A549 (cell line): ENCODE measurements at regions not wholly inside any gene's neighbourhood (a gene's known extent, or its start where the extent isn't known, plus 50 kb on each side); places are given as distances from the start of the nearest gene placed in this dataset.

Experiments
- BHLHE40 ChIP-seq: IDR thresholded peaks from 2 replicates; pipeline ENCODE4 v1.6.1; 2012; ENCODE audit warnings: low read depth, low read length, inconsistent platforms
- EP300 ChIP-seq, 2 experiments: fragments of >200 bp; sonication (Bioruptor Twin); formaldehyde crosslinking; IDR thresholded peaks; 2 replicates in 1 of 2; 3 replicates in 1 of 2; pipeline ENCODE4 v1.6.1; 2016 to 2017
- HOXA7 ChIP-seq: fragments of 250-450 bp; sonication (Bioruptor Pico); IDR thresholded peaks from 2 replicates; pipeline ENCODE4 v1.5.0; 2020; ENCODE audit warnings: mild to moderate bottlenecking, moderate library complexity
- JUN ChIP-seq, 2 experiments: fragments of >200 bp; sonication (Bioruptor Twin); formaldehyde crosslinking; IDR thresholded peaks; 2 replicates in 1 of 2; 3 replicates in 1 of 2; pipeline ENCODE4 v1.6.1; 2016 to 2017
- MYC ChIP-seq: IDR thresholded peaks from 2 replicates; pipeline ENCODE4 v1.6.1; 2012; ENCODE audit warnings: mild to moderate bottlenecking, inconsistent platforms, low read length, improper control_type of control experiment, borderline replicate concordance
- NR3C1 ChIP-seq: fragments of >200 bp; sonication (Bioruptor Twin); formaldehyde crosslinking; IDR thresholded peaks from 3 replicates; pipeline ENCODE4 v1.6.1; 2017
- PHF8 ChIP-seq: fragments of 200-600 bp; sonication (generic); IDR thresholded peaks from 2 replicates; pipeline ENCODE4 v1.6.1; 2016; ENCODE audit warnings: low read depth, mild to moderate bottlenecking, antibody characterized with exemption, moderate library complexity, borderline replicate concordance
- POLR2A ChIP-seq: IDR thresholded peaks from 2 replicates; pipeline ENCODE4 v1.6.1; 2012; ENCODE audit warnings: mild to moderate bottlenecking, low read length
- TF ChIP-seq, protein P1 (sequence below): fragments of >200 bp; sonication (Bioruptor Twin); formaldehyde crosslinking; IDR thresholded peaks from 3 replicates; pipeline ENCODE4 v1.5.1; 2016

DNA sequence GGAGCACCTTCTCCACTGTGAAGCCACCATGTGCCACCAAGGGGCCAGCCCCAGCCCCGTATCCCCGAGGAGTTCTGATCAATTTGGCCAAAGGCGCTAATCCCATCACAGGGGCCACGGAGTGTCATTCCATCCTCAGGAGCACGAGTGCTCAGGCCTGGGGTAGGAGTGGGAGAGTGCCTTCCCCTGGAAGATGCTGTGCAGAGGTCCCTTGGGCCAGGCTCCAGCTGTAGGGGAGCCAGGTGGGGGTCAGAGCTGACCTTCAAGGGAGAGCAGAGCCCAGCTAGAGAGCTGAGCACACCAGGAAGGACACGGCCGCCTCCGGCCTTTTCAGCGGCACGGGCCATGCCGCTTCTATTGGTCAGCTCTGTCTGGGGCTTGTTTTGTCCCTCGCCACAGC, 1459.9 kb downstream of the BRD1 start:
- TF ChIP-seq EP300 (IDR thresholded peaks at IDR 0.05) (no peak), HOXA7 (CRISPR knock-in tag) (no peak), MYC (no peak), NR3C1 (no peak), POLR2A (no peak), PHF8 (no peak), BHLHE40 (no peak), JUN (IDR thresholded peaks at IDR 0.05) (no peak)
- TF ChIP-seq, protein P1, sequence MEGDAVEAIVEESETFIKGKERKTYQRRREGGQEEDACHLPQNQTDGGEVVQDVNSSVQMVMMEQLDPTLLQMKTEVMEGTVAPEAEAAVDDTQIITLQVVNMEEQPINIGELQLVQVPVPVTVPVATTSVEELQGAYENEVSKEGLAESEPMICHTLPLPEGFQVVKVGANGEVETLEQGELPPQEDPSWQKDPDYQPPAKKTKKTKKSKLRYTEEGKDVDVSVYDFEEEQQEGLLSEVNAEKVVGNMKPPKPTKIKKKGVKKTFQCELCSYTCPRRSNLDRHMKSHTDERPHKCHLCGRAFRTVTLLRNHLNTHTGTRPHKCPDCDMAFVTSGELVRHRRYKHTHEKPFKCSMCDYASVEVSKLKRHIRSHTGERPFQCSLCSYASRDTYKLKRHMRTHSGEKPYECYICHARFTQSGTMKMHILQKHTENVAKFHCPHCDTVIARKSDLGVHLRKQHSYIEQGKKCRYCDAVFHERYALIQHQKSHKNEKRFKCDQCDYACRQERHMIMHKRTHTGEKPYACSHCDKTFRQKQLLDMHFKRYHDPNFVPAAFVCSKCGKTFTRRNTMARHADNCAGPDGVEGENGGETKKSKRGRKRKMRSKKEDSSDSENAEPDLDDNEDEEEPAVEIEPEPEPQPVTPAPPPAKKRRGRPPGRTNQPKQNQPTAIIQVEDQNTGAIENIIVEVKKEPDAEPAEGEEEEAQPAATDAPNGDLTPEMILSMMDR: no peak
